ENCODE measurements at regions not wholly inside any gene's neighbourhood (a gene's known extent, or its start where the extent isn't known, plus 50 kb on each side); places are given as distances from the start of the nearest gene placed in this dataset.

GRCh38 chr6:156391977-156392376, 385.2 kb upstream of the ARID1B start:
- no peak for TF ChIP-seq CTCF (IDR thresholded peaks at IDR 0.05; ENCODE audit: insufficient read depth, low read length)
- no peak for TF ChIP-seq GABPA (IDR thresholded peaks at IDR 0.05; ENCODE audit: low read depth)
- no peak for TF ChIP-seq POLR2AphosphoS5 (IDR thresholded peaks at IDR 0.05; ENCODE audit: low read depth)
